Peyer's patch (tissue), 4 donors: ENCODE measurements at regions not wholly inside any gene's neighbourhood (a gene's known extent, or its start where the extent isn't known, plus 50 kb on each side); places are given as distances from the start of the nearest gene placed in this dataset.

Experiments
- POLR2A ChIP-seq, 2 donors: fragments of 450-650 bp; IDR thresholded peaks; one replicate each; pipeline ENCODE4 v1.5.1; 2017; ENCODE audit warnings: antibody characterized with exemption in 2 of 2, mild to moderate bottlenecking in 2 of 2, moderate library complexity in 2 of 2
- TF ChIP-seq, protein P1 (sequence below), 6 experiments: fragments of 450-650 bp in 4 of 6; fragments of 200-600 bp in 2 of 6; sonication (generic) in 1 of 6; IDR thresholded peaks; one replicate each; pipeline ENCODE4 v1.5.1; 2017 to 2019; ENCODE audit warnings: antibody characterized with exemption in 6 of 6, mild to moderate bottlenecking in 3 of 6, moderate library complexity in 1 of 6

DNA sequence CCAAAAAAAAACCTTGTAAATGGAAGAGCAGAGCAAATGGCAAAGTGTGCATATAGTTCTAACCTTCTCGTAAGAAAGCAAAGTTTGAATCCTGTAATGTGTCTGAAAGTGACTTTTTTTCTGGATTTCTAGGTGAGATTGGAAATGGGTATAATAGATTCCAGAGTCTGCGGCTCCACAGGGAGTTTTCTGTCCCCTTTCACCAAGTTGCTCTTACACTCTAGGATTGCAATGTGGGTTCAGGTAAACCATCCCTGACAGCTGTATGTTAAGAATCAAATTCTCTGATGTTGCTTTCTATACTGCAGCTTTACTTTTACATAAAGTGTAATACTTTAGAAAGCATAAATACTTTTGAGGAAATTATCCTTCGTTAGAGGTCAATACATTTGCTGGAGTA lies 260.1 kb downstream of the PRL start:
- TF ChIP-seq, protein P1, sequence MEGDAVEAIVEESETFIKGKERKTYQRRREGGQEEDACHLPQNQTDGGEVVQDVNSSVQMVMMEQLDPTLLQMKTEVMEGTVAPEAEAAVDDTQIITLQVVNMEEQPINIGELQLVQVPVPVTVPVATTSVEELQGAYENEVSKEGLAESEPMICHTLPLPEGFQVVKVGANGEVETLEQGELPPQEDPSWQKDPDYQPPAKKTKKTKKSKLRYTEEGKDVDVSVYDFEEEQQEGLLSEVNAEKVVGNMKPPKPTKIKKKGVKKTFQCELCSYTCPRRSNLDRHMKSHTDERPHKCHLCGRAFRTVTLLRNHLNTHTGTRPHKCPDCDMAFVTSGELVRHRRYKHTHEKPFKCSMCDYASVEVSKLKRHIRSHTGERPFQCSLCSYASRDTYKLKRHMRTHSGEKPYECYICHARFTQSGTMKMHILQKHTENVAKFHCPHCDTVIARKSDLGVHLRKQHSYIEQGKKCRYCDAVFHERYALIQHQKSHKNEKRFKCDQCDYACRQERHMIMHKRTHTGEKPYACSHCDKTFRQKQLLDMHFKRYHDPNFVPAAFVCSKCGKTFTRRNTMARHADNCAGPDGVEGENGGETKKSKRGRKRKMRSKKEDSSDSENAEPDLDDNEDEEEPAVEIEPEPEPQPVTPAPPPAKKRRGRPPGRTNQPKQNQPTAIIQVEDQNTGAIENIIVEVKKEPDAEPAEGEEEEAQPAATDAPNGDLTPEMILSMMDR (IDR thresholded peaks at IDR 0.05), result no peak
- TF ChIP-seq POLR2A (IDR thresholded peaks at IDR 0.05), result no peak
